ENCODE measurements at regions not wholly inside any gene's neighbourhood (a gene's known extent, or its start where the extent isn't known, plus 50 kb on each side); places are given as distances from the start of the nearest gene placed in this dataset.

DNA sequence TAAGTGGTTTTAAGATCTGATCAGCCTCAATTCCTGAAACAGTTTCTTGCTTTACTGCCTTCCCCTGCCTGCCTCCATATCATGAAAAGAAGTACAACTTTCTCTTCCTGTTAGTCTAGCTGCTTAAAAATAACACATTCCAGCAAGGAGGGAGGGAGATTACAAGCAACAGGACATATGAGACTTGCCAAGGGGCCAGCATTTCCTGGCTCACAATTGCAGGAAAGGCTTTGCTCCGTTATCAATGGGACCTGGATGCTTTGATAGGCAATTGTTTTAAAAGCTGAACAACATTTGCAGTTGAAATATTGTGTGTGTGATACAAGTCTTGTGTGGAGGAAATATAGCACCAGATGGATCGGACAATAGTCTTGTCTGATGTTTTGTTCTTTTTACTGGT is 425.0 kb downstream of the FAT4 start:
- H3K4me3 ChIP-seq (ENCODE audit: low read length in 2 of 2): no peak overlapping the region
- H3K36me3 ChIP-seq (ENCODE audit: control insufficient read depth in 2 of 2, insufficient read depth in 2 of 2, low read length in 1 of 2): no peaks in the 10 kb centered on the region
- no peaks in the 10 kb centered on the region for H3K4me1 ChIP-seq (ENCODE audit: control insufficient read depth in 2 of 2, insufficient read depth in 2 of 2, low read length in 2 of 2)
- WGBS: 47% methylated on average over 2 of the region's 2 CpGs
- H3K9me3 ChIP-seq (ENCODE audit: control insufficient read depth in 2 of 2, insufficient read depth in 1 of 2, low read length in 1 of 2): peaks cover 0 to 5% of the 10 kb centered on the region in 2 donors
- no peak overlapping the region for H3K27ac ChIP-seq (ENCODE audit: low read depth in 1 of 2, low read length in 1 of 2)
- DNase-seq (ENCODE audit: low read depth in 6 of 9, low spot score in 9 of 9): no peak
- no peaks in the 10 kb centered on the region for H3K27me3 ChIP-seq (ENCODE audit: control insufficient read depth in 2 of 2, insufficient read depth in 1 of 2, low read length in 1 of 2)

DNA sequence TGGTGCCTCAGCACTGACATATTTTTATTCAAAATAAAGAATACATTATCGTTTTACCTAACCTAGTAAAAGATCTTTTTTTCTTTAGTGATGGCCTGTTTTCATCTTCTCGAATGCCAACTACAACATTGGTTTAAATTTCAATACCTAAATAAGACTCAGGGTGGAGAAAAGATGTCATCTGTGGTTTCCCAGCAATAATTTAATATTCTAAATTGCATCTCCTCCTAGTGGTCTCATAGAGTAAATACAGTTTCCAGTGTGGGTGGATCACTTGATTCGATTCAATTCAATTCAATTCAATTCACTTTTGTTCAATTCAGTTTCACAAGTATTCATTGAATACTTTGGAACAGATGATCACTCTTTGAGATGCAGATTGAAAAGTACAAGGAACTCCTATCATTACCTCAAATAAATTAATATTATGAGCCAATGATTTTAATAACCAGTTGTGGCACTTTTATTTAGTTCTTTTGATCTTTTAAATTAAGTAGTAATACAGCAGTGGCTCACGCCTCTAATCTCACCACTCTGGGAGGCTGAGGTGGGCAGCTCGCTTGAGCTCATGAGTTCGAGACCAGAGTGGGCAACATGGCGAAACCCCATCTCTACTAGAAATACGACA is 427.2 kb downstream of the FAT4 start:
- H3K27me3 ChIP-seq (ENCODE audit: control insufficient read depth in 2 of 2, insufficient read depth in 1 of 2, low read length in 1 of 2): no peaks in the 10 kb centered on the region
- H3K27ac ChIP-seq (ENCODE audit: low read depth in 1 of 2, low read length in 1 of 2): no peak overlapping the region
- no peaks in the 10 kb centered on the region for H3K36me3 ChIP-seq (ENCODE audit: control insufficient read depth in 2 of 2, insufficient read depth in 2 of 2, low read length in 1 of 2)
- DNase-seq (ENCODE audit: low read depth in 6 of 9, low spot score in 9 of 9): no peak
- H3K4me1 ChIP-seq (ENCODE audit: control insufficient read depth in 2 of 2, insufficient read depth in 2 of 2, low read length in 2 of 2): no peaks in the 10 kb centered on the region
- H3K9me3 ChIP-seq (ENCODE audit: control insufficient read depth in 2 of 2, insufficient read depth in 1 of 2, low read length in 1 of 2): peaks cover 0 to 15% of the 10 kb centered on the region in 2 donors
- no peak overlapping the region for H3K4me3 ChIP-seq (ENCODE audit: low read length in 2 of 2)
- WGBS: 89% methylated on average over 8 of the region's 8 CpGs

DNA sequence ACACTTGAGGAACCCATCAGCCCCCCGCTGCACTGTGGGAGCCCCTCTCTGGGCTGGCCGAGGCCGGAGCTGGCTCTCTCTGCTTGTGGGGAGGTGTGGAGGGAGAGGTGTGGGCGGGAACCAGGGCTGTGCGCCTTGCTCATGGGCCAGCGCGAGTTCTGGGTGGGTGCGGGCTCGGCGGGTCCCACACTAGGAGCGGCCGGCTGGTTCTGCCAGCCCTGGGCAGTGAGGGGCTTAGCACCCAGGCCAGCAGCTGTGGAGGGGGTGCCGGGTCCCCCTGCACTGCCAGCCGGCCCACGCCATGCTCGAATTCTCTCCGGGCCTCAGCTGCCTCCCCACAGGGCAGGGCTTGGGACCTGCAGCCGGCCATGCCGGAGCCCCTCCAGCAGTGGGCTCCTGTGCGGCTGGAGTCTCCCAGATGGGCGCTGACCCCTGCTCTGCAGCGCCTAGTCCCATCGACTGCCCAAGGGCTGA is 430.2 kb downstream of the FAT4 start:
- H3K4me3 ChIP-seq (ENCODE audit: low read length in 2 of 2): no peak overlapping the region
- H3K4me1 ChIP-seq (ENCODE audit: control insufficient read depth in 2 of 2, insufficient read depth in 2 of 2, low read length in 2 of 2): no peaks in the 10 kb centered on the region
- 98% methylated on average over 23 of the region's 23 CpGs for WGBS
- no peak for DNase-seq (ENCODE audit: low read depth in 6 of 9, low spot score in 9 of 9)
- peaks cover 0 to 15% of the 10 kb centered on the region in 2 donors for H3K9me3 ChIP-seq (ENCODE audit: control insufficient read depth in 2 of 2, insufficient read depth in 1 of 2, low read length in 1 of 2)
- no peaks in the 10 kb centered on the region for H3K36me3 ChIP-seq (ENCODE audit: control insufficient read depth in 2 of 2, insufficient read depth in 2 of 2, low read length in 1 of 2)
- H3K27me3 ChIP-seq (ENCODE audit: control insufficient read depth in 2 of 2, insufficient read depth in 1 of 2, low read length in 1 of 2): no peaks in the 10 kb centered on the region
- no peak overlapping the region for H3K27ac ChIP-seq (ENCODE audit: low read depth in 1 of 2, low read length in 1 of 2)

DNA sequence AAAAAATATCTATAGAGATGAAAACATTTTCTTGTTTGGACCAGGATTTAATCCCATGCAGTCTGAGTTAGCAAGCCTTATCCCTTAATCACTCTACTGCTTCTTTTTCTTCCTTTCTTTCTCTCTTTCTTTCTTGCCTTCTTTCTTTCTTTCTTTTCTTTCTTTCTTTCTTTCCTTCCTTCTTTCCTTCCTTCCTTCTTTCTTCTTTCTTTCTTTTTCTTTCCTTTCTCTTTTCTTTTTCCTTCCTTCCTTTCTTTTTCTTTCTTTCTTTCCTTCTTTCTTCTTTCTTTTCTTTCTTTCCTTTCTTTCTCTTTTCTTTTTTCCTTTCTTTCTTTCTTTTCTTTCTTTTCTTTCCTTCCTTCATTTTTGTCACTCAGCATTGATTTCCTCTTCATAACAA is 434.6 kb downstream of the FAT4 start:
- Histone ChIP-seq H3K36me3 (ENCODE audit: control insufficient read depth in 2 of 2, insufficient read depth in 2 of 2, low read length in 1 of 2) (no peaks in the 10 kb centered on the region), H3K27ac (ENCODE audit: low read depth in 1 of 2, low read length in 1 of 2) (no peak overlapping the region), H3K9me3 (ENCODE audit: control insufficient read depth in 2 of 2, insufficient read depth in 1 of 2, low read length in 1 of 2) (peaks cover 0 to 14% of the 10 kb centered on the region in 2 donors), H3K27me3 (ENCODE audit: control insufficient read depth in 2 of 2, insufficient read depth in 1 of 2, low read length in 1 of 2) (no peaks in the 10 kb centered on the region), H3K4me1 (ENCODE audit: control insufficient read depth in 2 of 2, insufficient read depth in 2 of 2, low read length in 2 of 2) (no peaks in the 10 kb centered on the region), H3K4me3 (ENCODE audit: low read length in 2 of 2) (no peak overlapping the region)
- no peak for DNase-seq (ENCODE audit: low read depth in 6 of 9, low spot score in 9 of 9)

DNA sequence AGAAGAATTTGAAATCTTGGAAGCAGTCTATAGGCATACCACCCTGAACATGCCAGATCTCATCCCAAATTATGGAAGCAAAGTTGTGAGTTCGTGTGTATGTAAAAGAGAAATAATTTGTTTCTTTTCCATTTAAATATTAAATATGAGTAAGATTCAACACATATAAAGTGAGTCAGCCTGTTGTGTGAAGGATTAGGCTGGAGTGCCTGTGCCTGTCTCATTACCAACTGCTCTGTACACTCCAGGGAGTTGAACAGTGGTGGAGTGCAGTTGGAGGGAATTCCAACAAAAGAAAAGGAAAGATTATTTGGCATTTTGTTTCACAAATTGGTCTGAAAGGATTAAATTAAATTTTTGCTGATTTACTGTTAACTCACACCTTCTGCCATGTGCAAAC is 435.6 kb downstream of the FAT4 start:
- WGBS: 93% methylated on average over 1 of the region's 1 CpG
- Histone ChIP-seq H3K27ac (ENCODE audit: low read depth in 1 of 2, low read length in 1 of 2) (no peak overlapping the region), H3K36me3 (ENCODE audit: control insufficient read depth in 2 of 2, insufficient read depth in 2 of 2, low read length in 1 of 2) (no peaks in the 10 kb centered on the region), H3K9me3 (ENCODE audit: control insufficient read depth in 2 of 2, insufficient read depth in 1 of 2, low read length in 1 of 2) (peaks cover 0 to 4% of the 10 kb centered on the region in 2 donors), H3K4me3 (ENCODE audit: low read length in 2 of 2) (no peak overlapping the region), H3K27me3 (ENCODE audit: control insufficient read depth in 2 of 2, insufficient read depth in 1 of 2, low read length in 1 of 2) (no peaks in the 10 kb centered on the region), H3K4me1 (ENCODE audit: control insufficient read depth in 2 of 2, insufficient read depth in 2 of 2, low read length in 2 of 2) (no peaks in the 10 kb centered on the region)
- DNase-seq (ENCODE audit: low read depth in 6 of 9, low spot score in 9 of 9): no peak

DNA sequence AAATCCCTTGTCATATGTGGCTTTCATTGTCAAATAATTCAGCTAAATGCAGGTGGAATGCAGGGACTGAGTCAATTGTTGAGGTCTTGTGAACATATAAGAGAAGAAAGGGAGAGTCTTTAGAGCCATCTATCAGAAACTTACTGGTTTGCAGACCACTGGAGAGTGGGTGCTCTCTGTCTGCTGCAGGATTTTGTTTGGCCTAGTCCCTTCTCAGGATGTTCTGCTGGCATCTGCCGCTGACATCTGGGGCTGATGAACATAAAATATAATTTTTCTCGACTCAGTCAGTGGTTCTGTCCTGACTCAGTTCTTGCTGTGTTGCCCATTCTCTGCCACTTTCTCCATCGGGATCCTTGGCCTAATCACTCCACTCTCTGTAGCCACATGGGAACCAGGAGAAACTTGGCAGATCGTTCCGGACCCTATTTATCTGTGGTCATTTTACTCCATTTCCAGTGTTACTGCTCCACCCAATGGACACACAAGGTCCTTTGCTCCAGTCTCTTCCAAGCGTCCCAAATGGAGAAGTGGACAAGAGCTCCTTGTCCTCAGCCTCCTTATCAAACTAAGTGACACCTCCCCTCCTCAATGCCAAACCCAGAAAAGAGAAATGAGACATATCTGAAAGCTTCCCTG is 436.2 kb downstream of the FAT4 start:
- no peak for DNase-seq (ENCODE audit: low read depth in 6 of 9, low spot score in 9 of 9)
- no peaks in the 10 kb centered on the region for H3K27me3 ChIP-seq (ENCODE audit: control insufficient read depth in 2 of 2, insufficient read depth in 1 of 2, low read length in 1 of 2)
- H3K36me3 ChIP-seq (ENCODE audit: control insufficient read depth in 2 of 2, insufficient read depth in 2 of 2, low read length in 1 of 2): no peaks in the 10 kb centered on the region
- peaks cover 0 to under 1% of the 10 kb centered on the region in 2 donors for H3K9me3 ChIP-seq (ENCODE audit: control insufficient read depth in 2 of 2, insufficient read depth in 1 of 2, low read length in 1 of 2)
- WGBS: 89% methylated on average over 6 of the region's 6 CpGs
- no peaks in the 10 kb centered on the region for H3K4me1 ChIP-seq (ENCODE audit: control insufficient read depth in 2 of 2, insufficient read depth in 2 of 2, low read length in 2 of 2)
- H3K4me3 ChIP-seq (ENCODE audit: low read length in 2 of 2): no peak overlapping the region
- H3K27ac ChIP-seq (ENCODE audit: low read depth in 1 of 2, low read length in 1 of 2): no peak overlapping the region

DNA sequence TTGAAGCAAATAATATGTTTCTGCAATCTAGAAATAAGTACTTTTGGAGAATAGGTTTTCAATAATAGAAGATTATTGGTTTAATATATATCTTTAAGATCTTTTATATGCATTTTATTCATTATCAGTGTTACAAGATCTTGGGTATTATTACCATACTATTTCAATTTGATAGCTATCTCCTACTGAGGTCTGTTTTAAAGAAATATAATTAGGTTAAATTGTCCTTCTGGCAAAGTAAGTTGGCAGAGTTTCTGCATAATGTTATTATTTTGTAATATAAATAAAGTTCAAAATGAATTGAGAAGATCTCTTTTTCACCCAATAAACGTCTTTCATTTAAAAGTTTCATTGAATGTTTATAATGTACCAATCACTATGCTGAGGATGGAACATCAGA is 443.7 kb downstream of the FAT4 start:
- no peaks in the 10 kb centered on the region for H3K36me3 ChIP-seq (ENCODE audit: control insufficient read depth in 2 of 2, insufficient read depth in 2 of 2, low read length in 1 of 2)
- H3K4me1 ChIP-seq (ENCODE audit: control insufficient read depth in 2 of 2, insufficient read depth in 2 of 2, low read length in 2 of 2): no peaks in the 10 kb centered on the region
- H3K4me3 ChIP-seq (ENCODE audit: low read length in 2 of 2): no peak overlapping the region
- H3K27me3 ChIP-seq (ENCODE audit: control insufficient read depth in 2 of 2, insufficient read depth in 1 of 2, low read length in 1 of 2): no peaks in the 10 kb centered on the region
- DNase-seq (ENCODE audit: low read depth in 6 of 9, low spot score in 9 of 9): no peak
- H3K9me3 ChIP-seq (ENCODE audit: control insufficient read depth in 2 of 2, insufficient read depth in 1 of 2, low read length in 1 of 2): no peaks in the 10 kb centered on the region
- no peak overlapping the region for H3K27ac ChIP-seq (ENCODE audit: low read depth in 1 of 2, low read length in 1 of 2)
- 86% methylated on average over 1 of the region's 1 CpG for WGBS

DNA sequence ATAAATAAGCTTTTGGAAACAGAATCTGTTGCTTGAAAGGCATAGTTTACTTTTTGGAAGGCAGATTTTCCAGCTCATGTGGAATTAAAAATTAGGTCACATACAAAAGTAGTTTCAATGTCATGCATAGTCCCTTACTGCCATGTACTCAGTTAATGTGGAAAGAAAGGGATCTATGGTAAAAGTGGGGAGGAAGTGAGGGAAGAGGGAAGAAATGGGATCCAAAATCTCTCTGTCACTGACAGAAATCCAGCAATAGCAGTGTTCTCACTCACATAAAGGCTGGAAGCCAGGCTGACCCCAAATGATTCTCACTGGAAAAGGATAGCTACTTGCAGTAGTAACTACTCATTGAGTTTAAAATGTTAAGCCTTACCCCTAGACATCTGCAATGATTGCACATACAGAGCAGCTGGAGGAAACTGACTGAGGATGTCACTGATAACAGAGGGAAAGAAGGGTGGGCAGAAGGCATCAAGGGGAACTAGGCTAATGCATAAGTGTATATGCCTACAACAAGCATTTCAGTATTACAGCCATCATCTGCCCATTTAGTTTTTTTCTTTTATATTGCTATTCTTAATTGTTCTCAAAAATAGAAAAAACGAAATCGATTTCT is 445.6 kb downstream of the FAT4 start:
- no peak for DNase-seq (ENCODE audit: low read depth in 6 of 9, low spot score in 9 of 9)
- Histone ChIP-seq H3K9me3 (ENCODE audit: control insufficient read depth in 2 of 2, insufficient read depth in 1 of 2, low read length in 1 of 2) (no peaks in the 10 kb centered on the region), H3K36me3 (ENCODE audit: control insufficient read depth in 2 of 2, insufficient read depth in 2 of 2, low read length in 1 of 2) (no peaks in the 10 kb centered on the region), H3K27me3 (ENCODE audit: control insufficient read depth in 2 of 2, insufficient read depth in 1 of 2, low read length in 1 of 2) (no peaks in the 10 kb centered on the region), H3K4me1 (ENCODE audit: control insufficient read depth in 2 of 2, insufficient read depth in 2 of 2, low read length in 2 of 2) (no peaks in the 10 kb centered on the region), H3K27ac (ENCODE audit: low read depth in 1 of 2, low read length in 1 of 2) (no peak overlapping the region), H3K4me3 (ENCODE audit: low read length in 2 of 2) (no peak overlapping the region)
- 96% methylated on average over 2 of the region's 2 CpGs for WGBS

DNA sequence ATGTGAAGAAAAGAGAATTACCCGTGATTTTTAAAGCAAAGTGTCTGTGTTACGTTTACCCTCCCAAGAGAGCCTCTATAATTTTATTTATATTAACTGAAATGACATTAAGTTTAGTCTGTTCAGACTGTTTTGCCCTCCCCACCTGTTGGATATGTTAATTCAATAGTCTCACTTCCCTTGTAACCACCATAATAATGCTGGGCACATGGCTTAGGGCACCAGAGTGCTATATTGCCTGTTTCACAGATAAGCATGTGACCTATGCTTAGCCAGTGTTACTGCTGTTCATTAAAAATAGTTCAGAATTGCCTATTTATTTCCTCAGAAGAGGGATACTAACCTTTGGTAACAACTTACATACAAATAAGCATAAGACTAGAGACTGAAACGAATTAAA is 446.2 kb downstream of the FAT4 start:
- Histone ChIP-seq H3K27me3 (ENCODE audit: control insufficient read depth in 2 of 2, insufficient read depth in 1 of 2, low read length in 1 of 2) (no peaks in the 10 kb centered on the region), H3K36me3 (ENCODE audit: control insufficient read depth in 2 of 2, insufficient read depth in 2 of 2, low read length in 1 of 2) (no peaks in the 10 kb centered on the region), H3K4me1 (ENCODE audit: control insufficient read depth in 2 of 2, insufficient read depth in 2 of 2, low read length in 2 of 2) (no peaks in the 10 kb centered on the region), H3K27ac (ENCODE audit: low read depth in 1 of 2, low read length in 1 of 2) (no peak overlapping the region), H3K4me3 (ENCODE audit: low read length in 2 of 2) (no peak overlapping the region), H3K9me3 (ENCODE audit: control insufficient read depth in 2 of 2, insufficient read depth in 1 of 2, low read length in 1 of 2) (no peaks in the 10 kb centered on the region)
- DNase-seq (ENCODE audit: low read depth in 6 of 9, low spot score in 9 of 9): no peak
- 90% methylated on average over 3 of the region's 3 CpGs for WGBS
